GM18502 (cell line): ENCODE measurements at regions not wholly inside any gene's neighbourhood (a gene's known extent, or its start where the extent isn't known, plus 50 kb on each side); places are given as distances from the start of the nearest gene placed in this dataset.

Source experiments
- ATAC-seq: cut with Tn5 transposase; IDR thresholded peaks from one replicate; pipeline ENCODE4 v1.9.1; 2021; ENCODE audit warnings: mild to moderate bottlenecking; ENCODE audit not compliant: unreplicated experiment, poor library complexity

- no peak for ATAC-seq
These were observed 290.2 kb downstream of the KLF6 start for GRCh38 chr10:3494838-3495230.

- no peak for ATAC-seq
These were observed 290.7 kb downstream of the KLF6 start for GRCh38 chr10:3494131-3494837.

- no peak for ATAC-seq
These were observed 291.4 kb downstream of the KLF6 start for GRCh38 chr10:3493621-3494020.

- ATAC-seq: no peak
These were observed 293.4 kb downstream of the KLF6 start for GRCh38 chr10:3491571-3491970.

GRCh38 chr10:3487228-3487627 lies 297.8 kb downstream of the KLF6 start:
- ATAC-seq: no peak

- no peak for ATAC-seq
These were observed 298.5 kb downstream of the KLF6 start for GRCh38 chr10:3486346-3487065.

- peak; percentile 42 for ATAC-seq
These were observed 299.8 kb downstream of the KLF6 start for GRCh38 chr10:3485057-3485686.

GRCh38 chr10:3484306-3485056 lies 300.5 kb downstream of the KLF6 start:
- ATAC-seq: peak; percentile 83

- peak; percentile 32 for ATAC-seq
These were observed 302.6 kb downstream of the KLF6 start for GRCh38 chr10:3482200-3482993.

GRCh38 chr10:3481496-3481895 lies 303.5 kb downstream of the KLF6 start:
- no peak for ATAC-seq

- ATAC-seq: no peak
These were observed 304.1 kb downstream of the KLF6 start for GRCh38 chr10:3480990-3481315.

- ATAC-seq: no peak
These were observed 304.6 kb downstream of the KLF6 start for GRCh38 chr10:3480281-3480989.

GRCh38 chr10:3478632-3479240 lies 306.2 kb upstream of the PITRM1 start:
- no peak for ATAC-seq

GRCh38 chr10:3478153-3478552 lies 305.6 kb upstream of the PITRM1 start:
- ATAC-seq: peak; percentile 73

GRCh38 chr10:3477683-3478082 lies 305.1 kb upstream of the PITRM1 start:
- ATAC-seq: peak; percentile 74

GRCh38 chr10:3476640-3477448 lies 304.3 kb upstream of the PITRM1 start:
- ATAC-seq: no peak

- no peak for ATAC-seq
These were observed 303.6 kb upstream of the PITRM1 start for GRCh38 chr10:3476186-3476585.

GRCh38 chr10:3475367-3475766 lies 302.8 kb upstream of the PITRM1 start:
- no peak for ATAC-seq
